HTR-8/SVneo (cell line): ENCODE measurements at regions not wholly inside any gene's neighbourhood (a gene's known extent, or its start where the extent isn't known, plus 50 kb on each side); places are given as distances from the start of the nearest gene placed in this dataset.

ENCODE experiments used
- DNase-seq: peaks from one replicate; pipeline ENCODE4 v3.0.0; 2011; ENCODE audit warnings: low spot score, mixed read lengths; ENCODE audit not compliant: insufficient read length
- FAIRE-seq: peaks from 2 replicates; lab custom pipeline; 2011; peaks lifted over from hg19 to GRCh38; lab: Jason Lieb, UNC

GRCh38 chr10:88158526-88159122, 295.2 kb downstream of the PTEN start:
- FAIRE-seq = no peak
- DNase-seq = no peak

- FAIRE-seq (no peak), DNase-seq (no peak)
These were observed 295.9 kb downstream of the PTEN start for GRCh38 chr10:88159127-88159829.

- DNase-seq (no peak), FAIRE-seq (no peak)
These were observed 297.6 kb downstream of the PTEN start for GRCh38 chr10:88161070-88161469.

- FAIRE-seq (no peak), DNase-seq (no peak)
These were observed 298.3 kb downstream of the PTEN start for GRCh38 chr10:88161756-88162155.

- FAIRE-seq = no peak
- no peak for DNase-seq
These were observed 299.4 kb downstream of the PTEN start for GRCh38 chr10:88162852-88163251.

- FAIRE-seq = no peak
- DNase-seq = no peak
These were observed 300.1 kb downstream of the PTEN start for GRCh38 chr10:88163572-88163971.

GRCh38 chr10:88164471-88164870, 301.0 kb downstream of the PTEN start:
- DNase-seq (no peak), FAIRE-seq (no peak)

GRCh38 chr10:88165849-88166271, 302.4 kb downstream of the PTEN start:
- DNase-seq (no peak), FAIRE-seq (no peak)

GRCh38 chr10:88168171-88169036, 305.0 kb downstream of the PTEN start:
- FAIRE-seq (no peak), DNase-seq (no peak)

GRCh38 chr10:88169037-88169319, 305.6 kb downstream of the PTEN start:
- FAIRE-seq (no peak), DNase-seq (no peak)

- no peak for FAIRE-seq
- no peak for DNase-seq
These were observed 307.2 kb downstream of the PTEN start for GRCh38 chr10:88170628-88171027.

- no peak for DNase-seq
- no peak for FAIRE-seq
These were observed 308.7 kb downstream of the PTEN start for GRCh38 chr10:88172159-88172558.

- FAIRE-seq (no peak), DNase-seq (no peak)
These were observed 311.0 kb downstream of the PTEN start for GRCh38 chr10:88174391-88174790.

- DNase-seq (no peak), FAIRE-seq (no peak)
These were observed 315.3 kb downstream of the PTEN start for GRCh38 chr10:88178758-88179157.

GRCh38 chr10:88179831-88180230, 316.4 kb downstream of the PTEN start:
- FAIRE-seq = peak; percentile 48
- DNase-seq = no peak

GRCh38 chr10:88181902-88182600, 318.6 kb downstream of the PTEN start:
- DNase-seq (no peak), FAIRE-seq (no peak)

- DNase-seq = no peak
- no peak for FAIRE-seq
These were observed 319.1 kb downstream of the PTEN start for GRCh38 chr10:88182601-88182930.

- DNase-seq (no peak), FAIRE-seq (no peak)
These were observed 321.3 kb downstream of the PTEN start for GRCh38 chr10:88184543-88185297.

- FAIRE-seq = no peak
- DNase-seq = no peak
These were observed 322.4 kb downstream of the PTEN start for GRCh38 chr10:88185830-88186229.

GRCh38 chr10:88186335-88186734, 322.9 kb downstream of the PTEN start:
- no peak for FAIRE-seq
- DNase-seq = no peak
